ENCODE measurements at regions not wholly inside any gene's neighbourhood (a gene's known extent, or its start where the extent isn't known, plus 50 kb on each side); places are given as distances from the start of the nearest gene placed in this dataset.

DNA sequence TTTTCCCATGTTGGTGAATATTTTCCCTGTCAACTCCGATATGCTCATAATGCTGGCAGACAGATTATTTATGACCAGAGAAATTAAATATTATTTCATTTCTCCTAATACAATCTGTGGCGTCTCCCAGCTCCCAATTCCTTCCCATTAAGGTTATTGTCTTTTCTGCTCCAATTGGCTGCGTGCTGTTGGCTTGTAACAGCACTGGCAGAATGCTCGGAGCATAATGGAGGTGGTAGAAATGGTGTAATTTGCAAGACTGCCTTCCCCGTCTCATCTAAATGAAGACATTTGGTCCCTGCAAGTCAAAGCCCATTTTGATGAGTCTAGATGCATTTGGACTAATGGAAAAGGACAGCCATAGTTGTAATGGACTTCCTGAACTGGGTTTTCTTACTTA, 601.7 kb downstream of the BRINP1 start:
- H3K9me3 ChIP-seq (ENCODE audit: low read depth, low read length) = no peaks in the 10 kb centered on the region
- DNase-seq (ENCODE audit: insufficient read length, low spot score, missing footprints) = no peak
- TF ChIP-seq, protein P1, sequence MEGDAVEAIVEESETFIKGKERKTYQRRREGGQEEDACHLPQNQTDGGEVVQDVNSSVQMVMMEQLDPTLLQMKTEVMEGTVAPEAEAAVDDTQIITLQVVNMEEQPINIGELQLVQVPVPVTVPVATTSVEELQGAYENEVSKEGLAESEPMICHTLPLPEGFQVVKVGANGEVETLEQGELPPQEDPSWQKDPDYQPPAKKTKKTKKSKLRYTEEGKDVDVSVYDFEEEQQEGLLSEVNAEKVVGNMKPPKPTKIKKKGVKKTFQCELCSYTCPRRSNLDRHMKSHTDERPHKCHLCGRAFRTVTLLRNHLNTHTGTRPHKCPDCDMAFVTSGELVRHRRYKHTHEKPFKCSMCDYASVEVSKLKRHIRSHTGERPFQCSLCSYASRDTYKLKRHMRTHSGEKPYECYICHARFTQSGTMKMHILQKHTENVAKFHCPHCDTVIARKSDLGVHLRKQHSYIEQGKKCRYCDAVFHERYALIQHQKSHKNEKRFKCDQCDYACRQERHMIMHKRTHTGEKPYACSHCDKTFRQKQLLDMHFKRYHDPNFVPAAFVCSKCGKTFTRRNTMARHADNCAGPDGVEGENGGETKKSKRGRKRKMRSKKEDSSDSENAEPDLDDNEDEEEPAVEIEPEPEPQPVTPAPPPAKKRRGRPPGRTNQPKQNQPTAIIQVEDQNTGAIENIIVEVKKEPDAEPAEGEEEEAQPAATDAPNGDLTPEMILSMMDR (IDR thresholded peaks at IDR 0.05; ENCODE audit: extremely low read depth, low read depth, low read length) = no peak
- H3K4me1 ChIP-seq (ENCODE audit: insufficient read depth, low read length) = no peaks in the 10 kb centered on the region
- no peak overlapping the region for H3K4me3 ChIP-seq (ENCODE audit: insufficient read depth, low read length)
- H2AFZ ChIP-seq (ENCODE audit: low read length) = no peak overlapping the region
- no peak overlapping the region for H3K27ac ChIP-seq (ENCODE audit: low read depth, low read length)
- H4K20me1 ChIP-seq (ENCODE audit: insufficient read depth, low read length) = no peaks in the 10 kb centered on the region
- H3K36me3 ChIP-seq (ENCODE audit: insufficient read depth, low read length) = no peaks in the 10 kb centered on the region
- H3K4me2 ChIP-seq (ENCODE audit: insufficient read depth, low read length) = no peak overlapping the region
- H3K27me3 ChIP-seq (ENCODE audit: insufficient read depth, low read length) = no peaks in the 10 kb centered on the region
- no peaks in the 10 kb centered on the region for H3K79me2 ChIP-seq (ENCODE audit: insufficient read depth, low read length)

DNA sequence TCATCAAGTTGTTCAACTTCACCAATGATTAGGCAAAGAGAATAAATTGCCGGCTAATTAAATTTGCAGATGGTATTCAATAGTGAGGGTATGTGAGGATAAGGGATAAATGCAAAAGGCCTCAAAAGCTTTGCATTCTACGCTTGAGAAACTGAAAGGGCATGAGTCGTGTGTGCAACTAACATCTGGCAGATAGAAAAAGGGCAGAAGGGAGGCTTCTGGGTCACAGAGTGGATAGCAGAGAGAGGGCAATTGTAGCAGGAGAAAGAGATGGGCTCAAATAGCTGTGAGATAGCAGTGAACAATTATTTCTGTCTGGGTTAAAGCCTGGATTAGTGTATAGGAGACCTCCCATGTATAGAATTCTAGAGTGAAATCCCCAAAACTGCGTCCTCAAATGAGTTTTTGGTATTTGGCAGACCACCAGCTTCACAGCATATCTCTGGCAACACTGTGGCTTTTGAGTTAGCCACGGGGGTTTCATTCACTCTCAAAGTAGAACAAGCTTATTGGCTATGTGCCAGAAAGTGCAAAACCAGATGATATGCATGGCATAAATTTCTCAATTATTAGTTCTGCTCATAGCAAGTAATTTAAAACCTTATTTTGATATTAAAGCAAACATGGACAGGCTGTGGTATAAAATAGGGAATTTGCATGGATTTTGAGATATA, 586.3 kb downstream of the BRINP1 start:
- Histone ChIP-seq H3K79me2 (ENCODE audit: insufficient read depth, low read length) (no peaks in the 10 kb centered on the region), H3K9me3 (ENCODE audit: low read depth, low read length) (no peaks in the 10 kb centered on the region), H4K20me1 (ENCODE audit: insufficient read depth, low read length) (no peaks in the 10 kb centered on the region), H3K4me3 (ENCODE audit: insufficient read depth, low read length) (no peak overlapping the region), H3K4me1 (ENCODE audit: insufficient read depth, low read length) (no peaks in the 10 kb centered on the region), H2AFZ (ENCODE audit: low read length) (no peak overlapping the region), H3K27ac (ENCODE audit: low read depth, low read length) (no peak overlapping the region), H3K27me3 (ENCODE audit: insufficient read depth, low read length) (no peaks in the 10 kb centered on the region), H3K4me2 (ENCODE audit: insufficient read depth, low read length) (no peak overlapping the region), H3K36me3 (ENCODE audit: insufficient read depth, low read length) (no peaks in the 10 kb centered on the region)
- DNase-seq (ENCODE audit: insufficient read length, low spot score, missing footprints) = no peak
- TF ChIP-seq, protein P1 (IDR thresholded peaks at IDR 0.05; ENCODE audit: extremely low read depth, low read depth, low read length) = no peak

DNA sequence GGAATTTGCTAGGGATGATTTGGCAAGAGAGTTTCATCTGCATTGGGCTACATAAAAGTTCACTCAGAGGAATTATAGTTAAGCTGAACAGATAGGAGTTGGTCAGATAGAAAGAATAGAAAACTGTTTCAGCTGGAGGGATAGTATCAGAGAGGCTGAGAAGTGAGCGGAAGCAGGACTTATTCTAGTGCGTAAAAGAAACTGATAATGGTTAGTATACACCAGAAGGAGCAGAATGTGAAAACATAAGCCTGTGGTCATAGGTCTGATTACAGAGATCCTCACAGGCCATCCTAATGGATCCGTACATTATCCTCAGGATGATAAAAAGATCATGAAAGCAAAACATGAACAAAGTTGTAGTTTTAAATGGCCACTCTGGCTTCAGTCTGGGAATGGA, 585.2 kb downstream of the BRINP1 start:
- no peak overlapping the region for H3K27ac ChIP-seq (ENCODE audit: low read depth, low read length)
- H3K36me3 ChIP-seq (ENCODE audit: insufficient read depth, low read length) = no peaks in the 10 kb centered on the region
- no peaks in the 10 kb centered on the region for H3K4me1 ChIP-seq (ENCODE audit: insufficient read depth, low read length)
- H3K79me2 ChIP-seq (ENCODE audit: insufficient read depth, low read length) = no peaks in the 10 kb centered on the region
- H2AFZ ChIP-seq (ENCODE audit: low read length) = no peak overlapping the region
- TF ChIP-seq, protein P1 (IDR thresholded peaks at IDR 0.05; ENCODE audit: extremely low read depth, low read depth, low read length) = no peak
- H3K9me3 ChIP-seq (ENCODE audit: low read depth, low read length) = no peaks in the 10 kb centered on the region
- H4K20me1 ChIP-seq (ENCODE audit: insufficient read depth, low read length) = no peaks in the 10 kb centered on the region
- no peak overlapping the region for H3K4me2 ChIP-seq (ENCODE audit: insufficient read depth, low read length)
- DNase-seq (ENCODE audit: insufficient read length, low spot score, missing footprints) = no peak
- H3K4me3 ChIP-seq (ENCODE audit: insufficient read depth, low read length) = no peak overlapping the region
- H3K27me3 ChIP-seq (ENCODE audit: insufficient read depth, low read length) = no peaks in the 10 kb centered on the region

DNA sequence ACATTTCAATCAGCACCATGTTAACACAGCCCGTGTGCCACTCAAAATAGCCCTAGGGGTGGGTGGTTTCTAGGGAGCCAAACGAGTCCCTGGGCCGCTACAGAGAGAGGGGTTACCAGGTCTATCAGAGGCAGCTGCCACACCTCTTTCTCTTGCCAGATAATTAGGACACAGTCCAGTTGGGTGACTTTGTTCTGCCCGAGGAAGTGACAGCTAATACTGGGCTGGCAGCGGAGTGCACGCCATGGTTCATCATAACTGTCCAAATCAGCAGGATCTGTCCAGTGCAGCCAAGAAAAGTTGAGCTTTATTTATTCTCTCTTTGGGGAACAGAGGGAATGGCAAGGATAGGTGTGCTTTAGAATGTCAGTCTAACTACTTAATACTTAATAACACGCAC, 583.8 kb downstream of the BRINP1 start:
- Histone ChIP-seq H3K27ac (ENCODE audit: low read depth, low read length) (no peak overlapping the region), H2AFZ (ENCODE audit: low read length) (no peak overlapping the region), H3K4me2 (ENCODE audit: insufficient read depth, low read length) (no peak overlapping the region), H3K4me1 (ENCODE audit: insufficient read depth, low read length) (no peaks in the 10 kb centered on the region), H3K36me3 (ENCODE audit: insufficient read depth, low read length) (no peaks in the 10 kb centered on the region), H3K9me3 (ENCODE audit: low read depth, low read length) (no peaks in the 10 kb centered on the region), H3K4me3 (ENCODE audit: insufficient read depth, low read length) (no peak overlapping the region), H4K20me1 (ENCODE audit: insufficient read depth, low read length) (no peaks in the 10 kb centered on the region), H3K79me2 (ENCODE audit: insufficient read depth, low read length) (no peaks in the 10 kb centered on the region), H3K27me3 (ENCODE audit: insufficient read depth, low read length) (no peaks in the 10 kb centered on the region)
- DNase-seq (ENCODE audit: insufficient read length, low spot score, missing footprints) = no peak
- TF ChIP-seq, protein P1 (IDR thresholded peaks at IDR 0.05; ENCODE audit: extremely low read depth, low read depth, low read length) = no peak
